NCI-H2196 (cell line): ENCODE measurements at regions not wholly inside any gene's neighbourhood (a gene's known extent, or its start where the extent isn't known, plus 50 kb on each side); places are given as distances from the start of the nearest gene placed in this dataset.

ENCODE experiments used
- DNase-seq: peaks from one replicate; lab custom pipeline; 2025; ENCODE audit not compliant: unreplicated experiment; lab: John Stamatoyannopoulos, UW

DNA sequence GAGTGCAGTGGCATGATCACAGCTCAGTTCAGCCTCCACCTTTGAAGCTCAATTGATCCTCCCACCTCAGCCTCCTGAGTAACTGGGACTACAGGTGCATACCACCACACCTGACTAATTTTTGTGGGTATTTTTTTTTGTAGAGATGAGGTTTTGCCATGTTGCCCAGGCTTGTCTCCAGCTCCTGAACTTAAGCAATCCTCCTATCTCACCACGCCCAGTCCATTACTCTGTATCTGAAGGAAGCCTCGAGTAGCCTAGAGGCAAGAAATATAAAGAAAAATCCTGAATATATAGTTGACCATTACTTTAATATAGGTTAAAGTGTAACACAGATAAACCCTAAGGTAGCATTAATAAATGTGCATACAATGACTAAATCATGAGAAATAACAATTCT is 686.8 kb upstream of the PIK3C3 start:
- DNase-seq, result no peak

GRCh38 chr18:41266616-41267015 is 688.4 kb upstream of the PIK3C3 start:
- DNase-seq, result no peak

DNA sequence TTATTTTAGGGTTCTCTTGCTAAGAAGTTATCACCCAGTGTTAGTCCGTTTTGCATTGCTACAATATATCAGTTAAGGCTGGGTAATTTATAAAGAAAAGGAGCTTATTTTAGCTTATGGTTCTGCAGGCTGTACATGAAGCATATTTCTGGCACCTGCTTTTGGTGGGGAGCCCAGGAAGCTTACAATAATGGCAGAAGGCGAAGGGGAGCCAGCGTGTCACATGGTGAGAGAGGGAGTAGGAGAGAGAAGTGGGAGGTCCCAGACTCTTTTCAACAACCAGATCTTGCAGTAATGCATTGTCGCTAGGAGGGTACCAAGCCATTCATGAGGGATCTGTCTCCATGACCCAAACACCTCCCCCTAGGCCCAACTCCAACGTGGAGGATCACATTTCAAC is 688.8 kb upstream of the PIK3C3 start:
- DNase-seq, result no peak

GRCh38 chr18:41265047-41265446 is 690.0 kb upstream of the PIK3C3 start:
- DNase-seq, result no peak

GRCh38 chr18:41263956-41264355 is 691.1 kb upstream of the PIK3C3 start:
- no peak for DNase-seq

GRCh38 chr18:41262688-41263087 is 692.3 kb upstream of the PIK3C3 start:
- no peak for DNase-seq

DNA sequence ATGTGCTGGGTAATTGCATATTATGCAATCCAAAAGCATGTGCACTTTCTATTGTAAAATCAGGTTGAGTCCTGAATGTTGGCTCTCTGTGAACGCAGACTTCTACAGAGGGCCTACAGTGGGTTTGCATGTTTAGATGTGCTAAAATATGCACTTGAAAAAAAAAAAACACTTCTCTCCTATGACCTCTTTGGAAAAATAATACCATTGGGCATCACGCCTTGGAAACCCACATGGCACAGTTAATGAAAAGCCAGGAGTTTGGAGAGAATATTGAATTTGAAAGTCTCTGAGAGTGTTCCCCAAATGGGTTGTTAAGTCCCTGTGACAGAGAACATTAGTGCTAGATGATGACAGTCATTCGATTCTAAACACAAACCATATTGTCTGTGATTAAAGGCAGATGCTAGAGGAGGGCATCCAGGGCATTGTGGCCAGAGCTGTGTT is 710.4 kb upstream of the PIK3C3 start:
- DNase-seq, result no peak

DNA sequence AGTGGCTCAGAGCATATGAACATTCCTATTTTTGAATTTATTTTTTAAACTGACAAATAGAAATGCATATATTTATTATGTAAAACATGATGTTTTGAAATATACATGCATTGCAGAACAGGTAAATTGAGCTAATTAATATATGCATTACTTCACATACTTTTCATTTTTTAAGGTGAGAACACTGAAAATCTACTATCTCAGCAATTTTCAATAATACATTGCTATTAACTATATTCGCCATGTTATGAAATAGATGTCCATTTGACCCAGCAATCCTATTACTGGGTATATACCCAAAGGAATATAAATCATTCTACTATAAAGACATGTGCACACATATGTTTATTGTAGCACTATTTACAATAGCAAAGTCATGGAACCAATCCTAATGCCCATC is 717.7 kb upstream of the PIK3C3 start:
- DNase-seq, result no peak

GRCh38 chr18:41231681-41232080 is 723.4 kb upstream of the PIK3C3 start:
- no peak for DNase-seq

DNA sequence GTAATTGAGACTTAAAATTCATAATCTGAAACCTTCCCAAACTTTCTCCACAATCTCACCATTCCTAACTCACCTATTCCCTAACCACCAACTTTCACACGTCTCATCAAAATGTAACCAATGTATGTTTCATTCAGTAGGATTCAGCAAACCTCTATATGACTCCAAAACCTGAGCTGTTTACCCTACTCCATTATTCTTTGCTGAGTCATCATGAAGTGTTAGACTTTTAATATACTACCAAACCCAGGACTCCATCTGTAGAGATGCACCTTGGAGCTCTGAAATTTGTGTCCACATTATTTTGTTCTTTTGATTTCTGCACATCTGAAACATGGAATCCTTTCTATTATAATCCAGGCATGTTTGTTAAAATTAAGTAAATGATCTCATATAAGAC is 727.0 kb upstream of the PIK3C3 start:
- no peak for DNase-seq

DNA sequence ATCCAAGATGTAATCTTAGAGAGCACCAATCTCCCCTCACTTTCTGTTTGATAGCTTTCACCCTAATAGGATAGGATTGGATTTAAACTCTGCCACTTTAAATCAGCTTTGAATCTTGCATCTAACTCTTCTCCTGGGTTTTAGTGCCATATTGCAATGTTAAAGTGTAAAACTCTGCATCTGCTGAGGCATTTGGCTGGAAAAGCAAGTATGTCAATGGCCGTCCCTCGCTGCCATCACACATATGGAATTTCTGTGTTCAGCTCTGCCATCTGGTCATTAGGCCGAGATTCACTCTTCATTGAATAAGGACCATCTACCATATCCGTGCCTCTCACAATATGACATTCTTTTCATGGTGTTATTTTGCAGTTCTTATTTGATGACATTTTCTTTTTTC is 728.1 kb upstream of the PIK3C3 start:
- no peak for DNase-seq

DNA sequence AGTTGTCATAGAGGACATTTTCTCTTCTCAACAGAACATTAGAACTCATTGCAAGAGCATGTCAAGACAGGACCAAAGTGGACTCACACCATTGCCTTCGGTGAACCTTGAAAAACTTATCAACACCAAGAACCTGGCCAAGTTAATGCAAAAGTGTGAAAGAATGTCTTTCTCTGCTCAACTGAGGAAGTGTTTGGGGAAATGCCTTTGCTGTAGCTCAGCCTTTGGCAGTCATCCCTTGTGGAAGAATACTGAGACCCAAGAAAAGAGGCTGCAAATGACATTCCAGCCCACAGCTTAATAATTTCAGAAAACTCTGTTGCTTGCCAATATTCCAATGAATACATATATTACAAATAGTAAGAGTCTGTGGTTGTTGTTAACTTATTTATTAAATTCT is 728.8 kb upstream of the PIK3C3 start:
- no peak for DNase-seq

- no peak for DNase-seq
Observed at GRCh38 chr18:41216341-41217003, 738.6 kb upstream of the PIK3C3 start.

DNA sequence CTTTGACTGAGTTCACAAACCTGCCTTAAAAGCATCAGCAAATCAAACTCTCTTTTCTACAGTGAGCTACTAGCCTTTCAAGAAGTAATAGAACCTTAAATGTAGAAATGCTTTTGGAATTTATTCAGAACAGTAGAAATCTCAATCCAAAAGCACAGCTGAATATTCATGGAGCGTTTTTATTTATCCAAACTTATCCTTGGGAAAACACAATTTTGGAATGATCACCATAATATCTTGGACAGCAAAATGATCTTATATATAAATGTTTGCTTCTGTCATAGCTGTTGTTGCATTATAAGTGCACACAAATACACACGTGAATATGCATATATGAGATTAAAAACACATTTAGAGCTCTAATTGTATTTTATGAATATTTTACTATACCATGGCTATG is 747.3 kb upstream of the PIK3C3 start:
- no peak for DNase-seq

- DNase-seq, result no peak
Observed at GRCh38 chr18:41206341-41206830, 748.6 kb upstream of the PIK3C3 start.

DNA sequence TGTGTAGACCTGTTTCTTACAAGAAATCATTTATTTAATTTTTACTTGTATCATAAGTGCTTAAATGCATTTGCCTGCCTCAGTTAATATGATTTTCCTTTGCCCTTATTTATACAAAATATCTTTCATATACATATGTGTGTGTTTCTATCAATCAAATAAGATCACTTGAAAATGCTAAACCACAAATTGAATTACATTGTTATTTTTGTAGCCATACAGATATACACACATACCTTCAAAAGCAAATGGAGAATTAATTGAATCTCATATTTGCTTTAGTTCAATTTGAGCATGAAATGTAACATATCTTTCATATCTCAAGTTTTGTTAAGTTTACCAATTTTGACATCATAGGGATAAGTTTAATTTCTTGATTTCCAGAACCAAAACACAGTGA is 755.8 kb upstream of the PIK3C3 start:
- DNase-seq, result no peak

- DNase-seq, result no peak
Observed at GRCh38 chr18:41197967-41198366, 757.1 kb upstream of the PIK3C3 start.

GRCh38 chr18:41170346-41170745 is 784.7 kb upstream of the PIK3C3 start:
- DNase-seq, result no peak

DNA sequence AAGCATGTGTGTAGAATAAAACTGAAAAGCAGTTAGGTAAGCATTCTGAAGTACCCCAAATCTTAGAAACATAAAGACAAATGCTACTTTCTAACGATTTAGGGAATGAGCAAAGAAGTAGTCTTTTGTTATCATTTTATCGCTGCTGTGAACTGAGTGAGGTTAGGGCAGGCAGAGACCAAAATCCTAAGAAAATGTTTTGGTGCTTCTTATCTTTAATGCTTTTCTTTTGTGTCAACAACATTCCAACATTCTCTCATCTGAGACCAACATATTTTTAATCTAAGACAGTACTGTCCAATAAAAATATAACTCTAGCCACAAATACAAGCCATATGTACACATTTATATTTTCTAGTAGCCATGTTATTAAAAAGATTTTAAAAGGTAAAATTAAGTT is 789.4 kb upstream of the PIK3C3 start:
- DNase-seq, result no peak

GRCh38 chr18:41162781-41163180 is 792.3 kb upstream of the PIK3C3 start:
- no peak for DNase-seq

DNA sequence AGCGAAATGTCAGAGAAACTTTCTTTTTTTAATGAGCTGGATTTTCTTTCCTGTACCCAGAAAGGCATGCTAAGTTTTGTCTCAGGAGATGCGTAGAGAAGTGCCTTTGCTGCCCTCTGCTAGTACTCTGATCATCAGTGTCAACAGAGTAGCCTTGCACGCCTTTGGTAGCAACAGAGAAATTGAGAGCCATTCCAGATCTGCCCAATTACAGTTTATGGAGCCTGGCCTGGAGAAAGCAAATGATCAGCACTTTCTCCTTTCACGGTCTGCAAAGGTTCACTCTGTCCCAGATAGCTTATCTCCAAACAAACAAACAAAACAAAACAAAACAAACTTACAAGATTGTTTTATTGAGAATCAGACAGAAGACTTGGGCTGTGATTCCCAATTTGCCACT is 792.8 kb upstream of the PIK3C3 start:
- no peak for DNase-seq

- DNase-seq, result no peak
Observed at GRCh38 chr18:41155910-41156851, 798.9 kb upstream of the PIK3C3 start.
